ENCODE measurements at regions not wholly inside any gene's neighbourhood (a gene's known extent, or its start where the extent isn't known, plus 50 kb on each side); places are given as distances from the start of the nearest gene placed in this dataset.

- TF ChIP-seq, protein P1, sequence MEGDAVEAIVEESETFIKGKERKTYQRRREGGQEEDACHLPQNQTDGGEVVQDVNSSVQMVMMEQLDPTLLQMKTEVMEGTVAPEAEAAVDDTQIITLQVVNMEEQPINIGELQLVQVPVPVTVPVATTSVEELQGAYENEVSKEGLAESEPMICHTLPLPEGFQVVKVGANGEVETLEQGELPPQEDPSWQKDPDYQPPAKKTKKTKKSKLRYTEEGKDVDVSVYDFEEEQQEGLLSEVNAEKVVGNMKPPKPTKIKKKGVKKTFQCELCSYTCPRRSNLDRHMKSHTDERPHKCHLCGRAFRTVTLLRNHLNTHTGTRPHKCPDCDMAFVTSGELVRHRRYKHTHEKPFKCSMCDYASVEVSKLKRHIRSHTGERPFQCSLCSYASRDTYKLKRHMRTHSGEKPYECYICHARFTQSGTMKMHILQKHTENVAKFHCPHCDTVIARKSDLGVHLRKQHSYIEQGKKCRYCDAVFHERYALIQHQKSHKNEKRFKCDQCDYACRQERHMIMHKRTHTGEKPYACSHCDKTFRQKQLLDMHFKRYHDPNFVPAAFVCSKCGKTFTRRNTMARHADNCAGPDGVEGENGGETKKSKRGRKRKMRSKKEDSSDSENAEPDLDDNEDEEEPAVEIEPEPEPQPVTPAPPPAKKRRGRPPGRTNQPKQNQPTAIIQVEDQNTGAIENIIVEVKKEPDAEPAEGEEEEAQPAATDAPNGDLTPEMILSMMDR (IDR thresholded peaks at IDR 0.05) = no peak
- intact Hi-C loops (cut with DNase I; ENCODE audit: low total_unique reads) = no loop called here
- no peak overlapping the region for H3K27ac ChIP-seq
Measured at GRCh38 chr6:1123386-1124375, 188.2 kb upstream of the FOXQ1 start.

GRCh38 chr6:1122083-1122482, 189.8 kb upstream of the FOXQ1 start:
- DNase-seq = no peak
- H3K36me3 ChIP-seq = no peaks in the 10 kb centered on the region
- no peaks in the 10 kb centered on the region for H3K27me3 ChIP-seq
- TF ChIP-seq, protein P1 (IDR thresholded peaks at IDR 0.05) = no peak
- H3K27ac ChIP-seq = no peak overlapping the region
- no peaks in the 10 kb centered on the region for H3K4me1 ChIP-seq
- intact Hi-C loops (cut with DNase I; ENCODE audit: low total_unique reads) = no loop called here
- H3K4me3 ChIP-seq = no peak overlapping the region
- H3K9me3 ChIP-seq = no peaks in the 10 kb centered on the region

More at GRCh38 chr6:1123386-1124375, 188.2 kb upstream of the FOXQ1 start:
- H3K36me3 ChIP-seq = no peaks in the 10 kb centered on the region
- no peaks in the 10 kb centered on the region for H3K4me1 ChIP-seq
- H3K27me3 ChIP-seq = no peaks in the 10 kb centered on the region
- no peak overlapping the region for H3K4me3 ChIP-seq
- DNase-seq = no peak
- H3K9me3 ChIP-seq = no peaks in the 10 kb centered on the region

DNA sequence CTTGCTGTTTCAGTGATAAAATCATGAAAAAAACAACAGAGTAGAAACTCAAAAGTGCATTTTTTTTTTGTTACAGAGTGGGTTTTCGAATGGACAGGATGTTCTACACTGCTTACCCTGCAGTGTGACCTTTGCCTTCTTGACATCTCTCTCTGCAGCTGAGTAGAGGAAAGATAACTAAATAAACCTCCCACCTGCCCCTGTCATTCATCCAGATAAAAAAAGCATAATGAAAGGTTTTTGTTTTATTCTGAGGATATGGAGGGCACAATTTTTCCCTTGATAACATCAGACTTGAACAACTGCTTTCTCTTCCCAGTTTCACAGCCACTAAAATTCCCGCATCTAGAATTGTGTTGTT, 193.6 kb upstream of the FOXQ1 start:
- Histone ChIP-seq H3K9me3 (no peaks in the 10 kb centered on the region), H3K4me3 (no peak overlapping the region), H3K4me1 (no peaks in the 10 kb centered on the region), H3K27ac (no peak overlapping the region), H3K36me3 (no peaks in the 10 kb centered on the region), H3K27me3 (no peaks in the 10 kb centered on the region)
- TF ChIP-seq, protein P1 (IDR thresholded peaks at IDR 0.05) = no peak
- DNase-seq = no peak
- intact Hi-C loops (cut with DNase I; ENCODE audit: low total_unique reads) = no loop called here

DNA sequence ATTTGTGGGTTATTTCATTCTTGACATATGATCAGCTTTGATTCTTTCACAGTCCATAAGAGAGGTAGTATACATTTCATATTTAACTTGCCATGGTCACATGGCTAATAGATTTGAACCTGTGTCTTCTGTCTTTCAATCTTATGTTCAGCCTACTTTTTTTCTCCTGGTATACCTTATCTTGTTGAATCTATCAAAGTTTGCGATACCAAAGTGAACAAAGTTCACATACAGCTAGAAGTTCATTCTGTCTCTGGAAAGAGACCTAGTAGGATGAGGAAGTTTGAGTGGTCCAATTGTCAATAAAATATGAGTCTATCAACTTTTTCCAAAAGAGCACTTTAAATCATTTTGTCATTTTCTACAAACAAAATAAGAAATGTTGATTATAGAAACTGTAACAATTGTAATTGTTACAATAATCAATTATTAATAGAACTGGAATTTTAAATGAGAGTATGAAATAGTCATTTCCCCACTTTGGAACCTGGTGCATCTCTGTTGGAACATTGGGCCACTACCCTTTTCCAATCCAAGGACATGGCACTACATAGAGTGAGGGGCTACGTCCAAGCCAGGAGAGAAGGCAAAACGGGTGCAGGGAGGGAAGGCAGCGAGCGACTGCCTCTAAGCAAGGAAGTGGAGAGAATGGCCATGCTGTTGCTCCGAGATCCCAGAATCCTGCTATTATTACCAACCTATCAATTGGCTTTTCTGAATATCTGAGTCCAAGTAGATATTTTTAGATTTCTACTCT, 194.2 kb upstream of the FOXQ1 start:
- Histone ChIP-seq H3K27ac (no peak overlapping the region), H3K36me3 (no peaks in the 10 kb centered on the region), H3K4me3 (no peak overlapping the region), H3K4me1 (no peaks in the 10 kb centered on the region), H3K27me3 (no peaks in the 10 kb centered on the region), H3K9me3 (no peaks in the 10 kb centered on the region)
- no peak for DNase-seq
- intact Hi-C loops (cut with DNase I; ENCODE audit: low total_unique reads) = no loop called here
- TF ChIP-seq, protein P1 (IDR thresholded peaks at IDR 0.05) = no peak

DNA sequence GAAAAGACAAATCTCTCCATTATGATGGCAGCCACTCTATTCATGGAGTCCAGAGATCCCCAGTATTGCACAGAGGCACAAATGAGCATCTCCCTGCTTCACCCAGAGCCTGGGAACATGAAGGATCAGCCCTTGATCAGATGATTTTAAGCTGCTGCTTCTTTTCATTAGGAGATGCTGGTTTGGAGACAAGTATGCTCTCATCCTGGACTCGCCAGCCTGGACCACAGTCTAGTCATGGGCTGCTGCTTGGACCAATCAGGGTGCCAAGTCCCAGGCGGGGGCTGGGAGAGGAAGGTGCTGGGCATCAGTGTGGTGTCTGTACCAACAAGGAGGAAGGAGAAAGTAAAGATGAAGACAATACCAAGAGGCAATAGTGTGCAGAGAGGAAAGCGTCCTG, 195.7 kb upstream of the FOXQ1 start:
- peaks cover 0 to 3% of the 10 kb centered on the region in 2 donors for H3K27me3 ChIP-seq
- H3K4me3 ChIP-seq = no peak overlapping the region
- no peak overlapping the region for H3K27ac ChIP-seq
- no peaks in the 10 kb centered on the region for H3K4me1 ChIP-seq
- no peaks in the 10 kb centered on the region for H3K36me3 ChIP-seq
- intact Hi-C loops (cut with DNase I; ENCODE audit: low total_unique reads) = no loop called here
- no peaks in the 10 kb centered on the region for H3K9me3 ChIP-seq
- TF ChIP-seq, protein P1 (IDR thresholded peaks at IDR 0.05) = no peak
- DNase-seq = no peak
